Upper lobe of left lung (tissue), 4 donors: ENCODE measurements at regions not wholly inside any gene's neighbourhood (a gene's known extent, or its start where the extent isn't known, plus 50 kb on each side); places are given as distances from the start of the nearest gene placed in this dataset.

Experiments
- POLR2A ChIP-seq, 4 donors: fragments of 450-650 bp; IDR thresholded peaks; one replicate each; pipeline ENCODE4 v1.5.1; 2016 to 2017; ENCODE audit warnings: antibody characterized with exemption in 4 of 4, mild to moderate bottlenecking in 2 of 4
- TF ChIP-seq, protein P1 (sequence below), 6 experiments: fragments of 450-650 bp in 4 of 6; fragments of 200-600 bp in 2 of 6; sonication (generic) in 2 of 6; IDR thresholded peaks; one replicate each; pipeline ENCODE4 v1.5.1; 2016 to 2019; ENCODE audit warnings: antibody characterized with exemption in 6 of 6

DNA sequence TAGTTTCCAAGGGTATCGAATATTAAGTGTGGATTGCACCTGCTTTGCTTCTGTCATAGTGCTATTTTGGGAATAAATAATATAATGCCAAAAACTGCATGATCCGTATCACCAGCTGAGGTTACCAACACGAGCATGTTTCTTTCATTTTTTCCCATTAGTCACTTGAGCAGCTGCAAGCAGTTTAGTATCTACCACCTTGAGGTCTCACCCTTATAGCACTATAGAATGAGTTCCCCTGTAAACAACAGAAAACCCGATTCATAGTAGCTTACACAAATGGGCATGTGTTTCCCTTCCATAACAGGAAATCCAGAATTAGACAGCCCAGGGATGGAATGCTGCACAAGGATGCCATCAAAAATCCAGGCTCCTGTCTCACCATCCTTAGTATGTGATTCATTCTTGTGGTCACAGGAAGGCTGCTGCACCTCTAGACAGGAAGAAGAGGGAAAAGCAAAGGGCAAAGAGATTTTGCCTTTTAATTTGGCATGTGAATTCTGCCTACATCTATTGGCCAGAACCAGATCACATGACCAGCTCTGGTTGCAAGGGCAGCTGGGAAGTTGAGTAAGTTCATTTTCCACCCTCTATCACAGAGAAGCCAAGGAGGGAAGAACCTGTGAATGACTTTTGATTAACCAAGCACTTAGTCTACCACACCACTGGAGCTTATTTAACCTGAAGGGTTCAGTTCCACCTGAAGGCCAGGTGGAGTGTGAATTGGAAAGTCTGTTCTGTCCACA, 91.3 kb upstream of the SLC25A36 start:
- TF ChIP-seq, protein P1, sequence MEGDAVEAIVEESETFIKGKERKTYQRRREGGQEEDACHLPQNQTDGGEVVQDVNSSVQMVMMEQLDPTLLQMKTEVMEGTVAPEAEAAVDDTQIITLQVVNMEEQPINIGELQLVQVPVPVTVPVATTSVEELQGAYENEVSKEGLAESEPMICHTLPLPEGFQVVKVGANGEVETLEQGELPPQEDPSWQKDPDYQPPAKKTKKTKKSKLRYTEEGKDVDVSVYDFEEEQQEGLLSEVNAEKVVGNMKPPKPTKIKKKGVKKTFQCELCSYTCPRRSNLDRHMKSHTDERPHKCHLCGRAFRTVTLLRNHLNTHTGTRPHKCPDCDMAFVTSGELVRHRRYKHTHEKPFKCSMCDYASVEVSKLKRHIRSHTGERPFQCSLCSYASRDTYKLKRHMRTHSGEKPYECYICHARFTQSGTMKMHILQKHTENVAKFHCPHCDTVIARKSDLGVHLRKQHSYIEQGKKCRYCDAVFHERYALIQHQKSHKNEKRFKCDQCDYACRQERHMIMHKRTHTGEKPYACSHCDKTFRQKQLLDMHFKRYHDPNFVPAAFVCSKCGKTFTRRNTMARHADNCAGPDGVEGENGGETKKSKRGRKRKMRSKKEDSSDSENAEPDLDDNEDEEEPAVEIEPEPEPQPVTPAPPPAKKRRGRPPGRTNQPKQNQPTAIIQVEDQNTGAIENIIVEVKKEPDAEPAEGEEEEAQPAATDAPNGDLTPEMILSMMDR (IDR thresholded peaks at IDR 0.05): no peak
- no peak for TF ChIP-seq POLR2A (IDR thresholded peaks at IDR 0.05)
